ENCODE measurements at regions not wholly inside any gene's neighbourhood (a gene's known extent, or its start where the extent isn't known, plus 50 kb on each side); places are given as distances from the start of the nearest gene placed in this dataset.

- TF ChIP-seq CTCF (IDR thresholded peaks at IDR 0.05; ENCODE audit: insufficient read depth, low read length), result no peak
- TF ChIP-seq GABPA (IDR thresholded peaks at IDR 0.05; ENCODE audit: low read depth), result no peak
- TF ChIP-seq REST (IDR thresholded peaks at IDR 0.05; ENCODE audit: insufficient replicate concordance, low read depth), result no peak
- TF ChIP-seq SPI1 (IDR thresholded peaks at IDR 0.05; ENCODE audit: borderline replicate concordance, low read depth), result no peak
- TF ChIP-seq POLR2AphosphoS5 (IDR thresholded peaks at IDR 0.05; ENCODE audit: low read depth), result no peak
These were observed 399.1 kb upstream of the NOX3 start for GRCh38 chr6:155854787-155855186.
